Activated CD4-positive, alpha-beta T cell treated with anti-CD3 and anti-CD28 coated beads for 48 hours (primary cell): ENCODE measurements at regions not wholly inside any gene's neighbourhood (a gene's known extent, or its start where the extent isn't known, plus 50 kb on each side); places are given as distances from the start of the nearest gene placed in this dataset.
"Not testable (repeated sequence)": the region's sequence is repeated elsewhere in the genome, so short reads cannot be mapped to it uniquely, and the experiment has no call there.

Experiments
- DNase-seq: peaks from one replicate; pipeline ENCODE4 v3.0.0-alpha.2; 2020

GRCh38 chr5:157997991-157998504 lies 139.1 kb upstream of the CLINT1 start:
- DNase-seq: no peak

DNA sequence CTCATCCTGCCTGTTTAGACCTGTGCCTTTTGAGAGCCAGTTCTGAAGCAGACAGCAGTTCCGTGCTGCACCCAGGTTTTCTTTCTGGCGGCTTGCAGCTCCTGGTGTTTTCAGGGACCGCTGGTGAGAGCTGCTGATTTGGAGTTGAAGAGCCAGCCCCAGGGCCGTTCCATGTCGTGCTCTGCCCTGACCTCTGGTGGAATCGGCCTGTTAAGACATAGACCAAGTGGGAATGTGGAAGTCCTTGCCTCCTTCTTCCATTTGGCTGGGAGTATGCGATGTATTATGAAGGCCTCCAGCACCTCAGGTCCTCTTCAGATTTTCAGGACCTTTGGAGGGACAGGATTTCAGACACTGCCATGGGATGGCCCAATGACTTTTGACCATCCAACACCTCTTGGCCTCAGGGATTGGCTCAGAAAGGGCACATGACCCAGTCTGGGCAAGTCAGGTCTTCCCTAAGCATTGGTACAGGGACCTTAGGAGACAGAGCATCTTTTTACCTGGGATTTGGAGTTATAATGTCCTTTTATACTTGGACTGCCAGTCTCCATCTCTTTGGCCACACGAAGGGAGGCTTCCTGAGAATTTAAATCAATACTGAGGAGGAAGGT lies 136.1 kb upstream of the CLINT1 start:
- peak; percentile 64 for DNase-seq

- no peak for DNase-seq
Measured at GRCh38 chr5:157993986-157994691, 135.2 kb upstream of the CLINT1 start.

DNA sequence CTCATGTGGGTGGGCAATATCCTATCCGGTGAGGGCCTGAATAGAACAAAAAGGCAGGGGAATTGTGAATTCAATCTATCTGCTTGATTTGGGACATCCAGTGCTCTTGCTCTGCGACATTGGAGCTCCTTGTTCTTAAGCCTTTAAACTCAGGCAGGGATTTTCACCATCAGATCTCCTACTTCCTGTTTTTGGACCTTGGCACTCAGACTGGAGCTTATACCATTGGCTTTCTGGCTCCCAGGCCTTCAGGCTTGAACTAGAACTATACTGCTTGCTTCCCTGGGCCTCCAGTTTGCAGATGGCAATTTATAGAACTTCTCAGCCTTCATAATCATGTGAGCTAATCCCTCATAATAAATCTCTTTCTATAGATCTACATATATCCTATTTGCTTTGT lies 134.3 kb upstream of the CLINT1 start:
- DNase-seq: no peak

DNA sequence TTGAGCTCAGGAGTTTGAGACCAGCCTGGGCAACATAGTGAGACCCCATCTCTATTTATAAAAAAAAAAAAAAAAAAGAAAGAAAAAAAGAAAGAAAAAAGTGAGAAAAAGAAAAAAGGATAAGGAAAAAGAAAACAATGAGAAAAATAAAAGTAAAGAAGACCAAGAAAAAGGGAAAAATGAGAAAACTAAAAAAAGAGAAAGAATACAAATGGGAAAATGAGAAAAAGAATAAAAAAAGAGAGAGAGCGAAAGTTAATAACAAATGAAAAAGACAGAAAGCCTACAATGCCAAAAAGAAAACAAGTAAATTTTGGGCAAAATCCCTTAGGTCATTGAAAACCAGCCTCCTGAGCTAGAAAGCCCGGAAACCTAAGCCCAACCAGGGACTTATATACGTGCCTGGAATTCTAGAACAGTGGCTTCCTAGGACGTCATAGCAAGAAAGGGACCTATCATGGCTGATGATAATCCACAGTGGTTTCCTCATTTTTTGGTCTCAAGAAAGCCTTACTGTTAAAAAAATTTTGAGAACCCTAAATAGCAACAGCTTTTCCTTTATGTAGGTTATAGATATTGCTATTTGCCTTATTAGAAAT lies 131.7 kb upstream of the CLINT1 start:
- no peak for DNase-seq

DNA sequence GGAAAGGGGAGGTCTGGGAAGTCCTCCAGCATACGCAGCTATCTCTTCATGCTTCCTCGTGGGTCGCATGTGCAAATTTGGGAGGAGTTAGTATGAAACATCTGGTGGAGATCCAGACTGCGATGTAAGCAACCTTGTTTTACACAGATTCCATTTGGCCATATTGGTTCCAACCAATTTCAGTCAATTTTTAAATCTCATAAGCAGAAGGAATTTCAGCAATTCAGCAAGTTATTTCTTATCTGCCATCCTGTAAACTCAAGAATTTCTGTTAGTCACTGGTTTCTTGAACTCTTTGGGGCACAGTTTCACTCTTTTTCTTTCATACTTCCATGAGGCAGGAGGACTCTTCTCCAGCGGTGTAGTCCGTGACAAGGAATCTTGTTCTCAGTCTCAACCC lies 130.4 kb upstream of the CLINT1 start:
- DNase-seq: no peak

DNA sequence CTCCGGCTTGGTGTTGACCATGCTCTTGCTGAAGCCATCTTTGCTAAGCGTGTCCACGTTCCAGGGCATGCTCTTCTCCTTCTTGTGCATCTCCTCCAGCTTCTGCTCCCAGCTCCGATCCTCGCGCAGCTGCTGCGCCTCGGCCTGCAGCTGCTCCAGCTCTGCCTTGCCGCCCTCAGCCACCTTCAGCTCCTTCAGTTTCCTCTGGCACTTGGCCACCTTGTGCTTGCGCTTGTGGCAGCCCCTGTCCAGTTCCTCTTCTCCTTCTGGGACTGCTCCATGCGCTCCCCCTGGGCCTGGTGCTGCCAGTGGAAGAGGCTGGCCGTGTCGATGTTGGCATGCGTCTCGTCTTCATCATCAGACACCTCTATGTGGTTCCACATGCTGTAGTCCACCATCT lies 128.3 kb upstream of the CLINT1 start:
- no peak for DNase-seq

- no peak for DNase-seq
Measured at GRCh38 chr5:157986431-157986990, 127.6 kb upstream of the CLINT1 start.

GRCh38 chr5:157984611-157985010 lies 125.7 kb upstream of the CLINT1 start:
- DNase-seq: no peak

DNA sequence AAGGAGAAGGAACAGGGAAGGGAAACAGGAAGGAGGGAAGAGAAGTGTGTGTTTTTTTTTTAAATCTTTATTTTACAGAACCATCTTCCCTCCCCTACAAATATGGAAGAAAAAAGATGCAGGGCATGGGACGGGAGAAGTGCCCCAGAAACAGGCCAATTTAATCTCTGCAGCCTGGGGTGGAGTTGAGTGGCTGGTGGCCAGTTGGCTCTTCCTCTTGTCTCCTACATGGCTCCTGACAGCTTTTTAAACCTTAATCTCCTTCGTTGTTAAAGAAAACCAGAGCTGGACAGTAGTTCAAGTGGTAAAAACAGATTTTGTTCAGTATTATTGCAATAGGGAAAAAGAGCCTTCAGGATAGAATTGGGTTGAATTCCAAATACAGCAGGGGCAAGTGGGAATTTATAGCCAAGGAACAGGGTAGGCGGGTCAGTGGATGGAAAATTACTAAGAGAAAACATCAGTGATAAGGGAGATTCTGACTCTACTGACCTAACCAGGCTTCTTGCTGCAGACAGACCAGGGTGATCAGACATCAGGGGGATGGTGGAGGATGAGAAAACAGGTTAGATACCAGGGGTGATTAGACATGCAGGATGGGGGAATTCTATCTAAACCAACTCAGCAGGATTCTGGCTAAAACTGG lies 125.1 kb upstream of the CLINT1 start:
- DNase-seq: no peak

- no peak for DNase-seq
Measured at GRCh38 chr5:157978061-157978460, 119.1 kb upstream of the CLINT1 start.

DNA sequence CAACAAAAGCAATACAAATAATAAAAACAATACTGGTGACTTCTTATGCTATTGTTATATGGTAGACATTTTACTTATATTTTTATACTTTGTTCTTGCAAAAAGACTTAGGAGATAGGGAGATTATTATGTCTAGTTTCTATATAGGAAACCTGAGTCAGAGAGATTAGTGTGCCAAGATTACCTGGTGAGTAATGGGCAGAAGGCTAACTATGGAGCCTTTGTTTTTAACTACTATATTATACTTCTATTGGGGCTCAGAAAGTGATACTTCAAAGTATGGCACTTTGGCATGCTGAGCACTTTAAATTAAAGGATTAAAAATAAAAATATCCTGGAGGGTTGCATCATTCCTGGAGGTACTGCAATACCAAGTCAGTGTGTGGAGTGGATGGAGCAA lies 117.5 kb upstream of the CLINT1 start:
- DNase-seq: no peak

DNA sequence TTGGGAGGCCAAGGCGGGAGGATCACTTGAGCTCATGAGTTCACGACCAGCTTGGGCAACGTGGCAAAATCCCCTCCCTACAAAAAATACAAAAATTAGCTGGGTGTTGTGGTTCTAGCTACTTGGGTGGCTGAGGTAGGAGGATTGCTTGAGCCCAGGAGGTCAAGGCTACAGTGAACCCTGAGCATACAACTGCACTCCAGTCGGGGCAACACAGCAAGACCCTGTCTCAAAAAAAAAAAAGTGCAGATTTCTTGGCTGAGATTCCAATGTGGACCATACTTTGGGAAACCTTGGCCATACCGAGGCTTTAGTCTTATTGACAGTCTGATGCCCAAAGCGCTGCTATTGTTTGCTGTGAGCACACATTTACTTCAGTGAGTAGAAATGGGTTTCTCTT lies 113.6 kb upstream of the CLINT1 start:
- no peak for DNase-seq

DNA sequence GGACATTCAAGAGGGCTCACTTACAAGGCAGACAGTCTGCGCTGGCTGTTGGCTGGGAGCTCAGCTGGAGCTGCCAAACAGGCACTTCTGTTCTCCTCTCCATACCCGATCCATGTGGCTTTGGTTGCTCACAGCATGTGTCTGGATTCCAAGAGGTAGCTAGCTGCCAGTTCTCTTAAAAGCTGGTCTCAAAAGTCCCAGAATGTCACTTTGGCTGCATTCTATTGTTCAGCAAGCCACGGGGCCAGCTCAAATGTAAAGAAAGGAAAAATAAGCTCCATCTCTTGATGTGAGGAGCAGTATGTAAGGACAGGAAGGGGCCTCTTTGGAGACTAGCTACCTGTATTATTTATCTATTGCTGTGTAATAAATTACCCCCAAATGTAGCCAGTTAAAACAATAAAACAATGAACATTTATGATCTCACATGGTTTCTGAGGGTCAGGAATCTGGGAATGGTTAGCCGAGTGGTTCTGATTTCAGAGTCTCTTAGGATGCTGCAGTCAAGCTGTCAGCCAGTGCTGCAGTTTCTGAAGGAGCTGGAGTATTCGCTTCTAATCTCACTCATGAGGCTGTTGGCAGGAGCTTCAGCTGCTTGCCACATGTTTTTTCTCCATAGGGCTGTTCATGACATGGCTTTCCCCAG lies 112.7 kb upstream of the CLINT1 start:
- no peak for DNase-seq

- DNase-seq: not testable (repeated sequence)
Measured at GRCh38 chr5:157968570-157968969, 109.6 kb upstream of the CLINT1 start.

DNA sequence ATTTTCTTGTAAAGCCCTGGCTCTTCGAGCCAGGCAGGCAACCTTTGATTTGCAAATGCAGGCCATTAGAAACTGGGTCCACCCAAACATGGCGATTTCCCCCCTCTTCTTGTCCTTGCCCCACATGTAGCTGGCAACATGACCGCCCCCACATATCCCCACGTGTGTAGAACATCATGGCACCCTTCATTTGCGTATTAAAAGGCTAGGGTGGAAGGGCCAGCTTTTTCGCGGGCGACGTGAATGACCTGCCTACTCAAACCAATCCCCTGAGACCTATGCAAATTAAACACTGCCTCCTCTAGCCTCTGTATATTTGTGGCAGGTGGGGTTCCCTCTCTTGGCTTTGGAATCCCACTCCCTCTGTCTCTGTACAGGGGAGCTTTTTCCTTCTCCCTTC lies 107.0 kb upstream of the CLINT1 start:
- DNase-seq: no peak

DNA sequence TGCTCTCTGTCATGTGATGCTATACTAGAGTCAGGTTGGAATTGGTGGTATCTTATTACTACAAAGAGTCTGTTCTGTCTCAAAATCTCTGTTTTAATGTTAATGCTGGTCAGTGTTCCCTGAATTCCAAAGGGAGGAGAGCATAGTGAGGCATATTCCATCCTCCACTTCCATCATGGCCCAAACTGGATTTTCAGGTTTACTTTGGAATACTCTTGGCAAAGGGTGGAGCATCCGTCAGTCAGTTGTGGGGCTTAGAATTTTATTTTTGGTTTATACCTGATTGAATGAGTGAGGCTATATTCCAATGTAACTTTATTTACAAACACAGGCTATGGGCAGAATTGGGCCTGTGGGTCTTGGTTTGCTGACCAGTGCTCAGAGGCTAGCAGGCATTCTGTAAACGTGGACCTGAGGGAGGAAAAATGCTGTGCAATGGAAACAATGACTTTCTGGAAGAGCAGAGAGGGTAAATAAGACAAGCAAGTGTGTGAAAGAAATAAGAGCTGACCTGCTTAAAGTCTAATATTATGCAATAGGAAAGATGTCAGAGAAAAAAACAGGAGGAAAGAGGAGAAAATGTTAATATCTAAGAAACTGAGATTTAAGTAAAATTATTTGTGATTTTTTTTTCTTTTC lies 106.2 kb upstream of the CLINT1 start:
- DNase-seq: no peak

- no peak for DNase-seq
Measured at GRCh38 chr5:157963761-157964160, 104.8 kb upstream of the CLINT1 start.

- no peak for DNase-seq
Measured at GRCh38 chr5:157963244-157963643, 104.3 kb upstream of the CLINT1 start.

DNA sequence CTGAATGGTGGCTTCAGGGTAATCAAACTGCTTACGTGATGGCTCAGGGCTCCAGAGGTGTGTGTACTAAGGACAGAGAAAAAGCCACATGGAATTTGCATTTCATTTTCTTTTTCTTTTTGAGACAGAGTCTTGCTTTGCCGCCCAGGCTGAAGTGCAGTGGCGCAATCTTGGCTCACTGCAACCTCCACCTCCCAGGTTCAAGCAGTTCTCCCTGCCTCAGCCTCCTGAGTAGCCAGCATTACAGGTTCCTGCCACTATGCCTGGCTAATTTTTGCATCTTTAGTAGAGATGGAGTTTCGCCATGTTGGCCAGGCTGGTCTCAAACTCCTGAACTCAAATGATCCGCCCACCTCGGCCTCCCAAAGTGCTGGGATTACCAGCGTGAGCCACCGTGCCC lies 103.7 kb upstream of the CLINT1 start:
- not testable (repeated sequence) for DNase-seq

DNA sequence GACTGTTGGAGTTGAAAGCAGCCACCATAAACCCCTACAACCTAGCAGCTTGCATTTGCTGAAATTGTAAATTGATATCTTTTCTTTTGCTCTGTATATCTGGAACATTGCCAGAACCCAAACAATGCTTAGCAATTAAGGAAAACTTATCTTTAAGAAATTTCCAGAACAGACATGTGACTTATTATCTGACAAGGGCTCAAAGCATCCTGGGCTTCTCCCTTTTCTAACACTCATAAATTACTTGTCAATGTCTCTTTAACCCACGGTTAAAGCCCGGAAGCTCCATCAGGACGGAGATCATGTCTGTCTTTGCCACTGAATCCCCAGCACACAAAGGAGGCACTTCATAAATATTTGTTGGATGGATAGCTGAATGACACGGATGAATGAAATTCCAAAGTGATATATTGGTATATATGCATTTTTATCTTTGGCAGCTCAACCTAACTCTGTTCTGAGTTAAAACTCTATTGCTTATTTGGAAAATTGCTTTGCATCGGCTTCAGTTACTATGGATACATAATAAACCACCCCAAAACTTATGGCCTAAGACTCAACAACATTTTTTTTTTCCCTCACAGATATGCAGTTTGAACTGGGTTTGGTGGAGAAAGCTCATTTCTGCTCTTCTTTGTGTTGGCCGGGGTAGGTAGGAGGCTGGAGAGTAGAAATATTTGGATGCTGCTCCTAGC lies 103.1 kb upstream of the CLINT1 start:
- DNase-seq: no peak

- no peak for DNase-seq
Measured at GRCh38 chr5:157961176-157961575, 102.2 kb upstream of the CLINT1 start.
